ENCODE measurements at regions not wholly inside any gene's neighbourhood (a gene's known extent, or its start where the extent isn't known, plus 50 kb on each side); places are given as distances from the start of the nearest gene placed in this dataset.

DNA sequence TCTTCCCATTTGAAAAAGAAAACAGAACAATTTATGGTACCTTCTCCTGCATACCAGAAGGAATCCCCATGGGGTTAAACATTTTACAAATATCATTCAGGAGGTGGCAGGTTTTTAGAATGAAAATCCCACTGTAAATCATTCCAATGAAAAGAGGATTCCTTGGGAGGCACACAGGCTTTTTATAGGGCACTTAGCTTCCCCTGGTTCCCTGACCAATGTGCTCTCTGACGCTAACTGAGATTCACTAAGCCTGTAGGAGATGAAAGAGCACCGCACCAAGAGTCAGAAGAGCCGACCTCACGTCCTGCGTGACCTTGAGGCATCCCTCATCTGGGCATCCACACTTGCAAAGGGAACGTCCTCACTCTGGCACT lies 82.5 kb downstream of the CMPK2 start:
- in situ Hi-C loops (cut with HindIII; ENCODE audit: low sequenced_read_pairs) = no loop called here
- no peak for DNase-seq (ENCODE audit: low spot score)

GRCh38 chr2:6784291-6784690 lies 81.4 kb downstream of the CMPK2 start:
- DNase-seq (ENCODE audit: low spot score) = no peak
- in situ Hi-C loops (cut with HindIII; ENCODE audit: low sequenced_read_pairs) = no loop called here

DNA sequence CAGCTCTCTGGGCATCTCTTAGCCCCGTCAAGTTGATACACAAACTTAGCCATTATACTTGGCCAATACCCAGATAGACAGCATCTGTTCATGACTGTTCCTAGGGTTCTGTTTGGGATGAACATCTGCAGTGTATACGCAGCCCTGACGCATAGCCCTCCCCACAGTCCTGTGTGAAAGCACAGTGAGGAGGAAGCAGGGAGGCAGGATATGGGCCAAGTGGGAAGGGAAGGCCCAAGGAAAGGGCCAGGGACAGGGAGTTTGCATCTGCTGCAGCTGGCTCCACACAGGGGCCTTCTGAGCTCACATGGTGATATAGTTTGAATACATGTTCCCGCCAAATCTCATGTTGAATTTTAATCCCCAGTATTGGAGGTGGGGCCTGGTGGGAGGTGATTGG lies 80.2 kb downstream of the CMPK2 start:
- in situ Hi-C loops (cut with HindIII; ENCODE audit: low sequenced_read_pairs) = no loop called here
- no peak for DNase-seq (ENCODE audit: low spot score)

DNA sequence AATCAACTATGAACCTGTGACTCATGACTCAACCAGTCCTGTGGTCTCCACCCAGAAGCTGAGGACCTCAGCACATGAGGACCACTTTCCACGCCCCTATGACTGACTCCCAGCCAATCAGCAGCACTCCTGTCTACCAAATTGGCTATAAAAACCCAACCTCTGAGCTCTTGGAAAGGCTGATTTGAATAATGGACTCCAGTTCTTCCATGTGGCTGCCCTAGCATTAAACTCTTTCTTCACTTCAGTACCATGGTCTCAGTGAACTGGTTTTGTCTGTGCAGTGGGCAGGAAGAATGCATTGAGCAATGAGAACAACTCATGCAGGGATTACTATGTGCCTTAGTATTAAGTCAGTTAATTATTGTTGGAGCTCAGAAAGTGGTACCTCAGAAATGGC lies 78.3 kb downstream of the CMPK2 start:
- in situ Hi-C loops (cut with HindIII; ENCODE audit: low sequenced_read_pairs) = no loop called here

GRCh38 chr2:6788614-6789013 lies 77.1 kb downstream of the CMPK2 start:
- in situ Hi-C loops (cut with HindIII; ENCODE audit: low sequenced_read_pairs) = no loop called here
- no peak for DNase-seq (ENCODE audit: low spot score)

More for the DNA sequence above, 78.3 kb downstream of the CMPK2 start:
- no peak for DNase-seq (ENCODE audit: low spot score)

DNA sequence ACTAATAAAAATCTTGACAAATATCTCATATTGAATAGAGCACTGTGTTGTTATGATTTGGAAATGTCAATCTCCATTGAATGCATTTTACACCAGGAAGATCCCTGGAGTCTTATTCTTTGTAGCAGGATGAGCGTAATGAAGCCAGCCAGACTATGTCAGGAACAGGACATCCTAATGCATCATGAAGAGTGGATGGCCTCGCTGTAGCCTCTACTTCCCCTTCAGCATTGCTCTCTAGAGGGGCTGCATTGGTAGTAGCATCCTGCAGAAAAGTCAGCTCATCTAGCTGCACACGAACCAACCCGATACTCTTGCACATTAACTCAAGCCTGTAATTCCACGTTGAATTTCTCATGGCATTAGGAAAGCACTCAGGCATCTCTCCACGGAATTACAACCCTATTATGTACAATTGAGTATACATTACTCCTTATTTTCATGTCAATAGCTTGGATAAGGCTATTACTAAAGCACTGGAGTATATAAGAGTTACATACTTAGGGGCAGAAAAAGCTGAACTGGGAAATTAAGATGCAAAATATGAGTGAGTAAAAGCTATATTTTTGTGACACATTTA lies 76.1 kb downstream of the CMPK2 start:
- in situ Hi-C loops (cut with HindIII; ENCODE audit: low sequenced_read_pairs) = no loop called here
- no peak for DNase-seq (ENCODE audit: low spot score)

DNA sequence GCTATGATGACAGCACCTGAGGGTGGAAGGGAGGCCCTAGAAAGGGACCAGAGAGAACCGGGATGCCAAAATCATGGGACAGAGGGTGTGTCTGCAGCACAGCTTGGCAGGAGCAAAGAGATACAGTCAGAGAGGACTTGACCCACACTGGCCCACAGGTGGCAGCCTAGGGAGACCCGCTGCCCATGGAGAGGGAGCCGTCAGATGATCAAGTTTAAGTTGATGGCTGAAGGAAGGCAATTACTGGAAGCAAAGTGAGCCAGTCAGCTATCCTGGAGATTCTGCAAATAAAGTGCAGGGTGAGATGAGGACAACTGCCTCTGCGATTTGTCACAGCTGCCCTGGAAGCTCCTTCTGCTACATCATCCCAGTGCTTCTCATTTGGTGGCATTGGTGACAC lies 74.0 kb downstream of the CMPK2 start:
- in situ Hi-C loops (cut with HindIII; ENCODE audit: low sequenced_read_pairs) = no loop called here
- DNase-seq (ENCODE audit: low spot score) = no peak

GRCh38 chr2:6792883-6793282 lies 72.8 kb downstream of the CMPK2 start:
- in situ Hi-C loops (cut with HindIII; ENCODE audit: low sequenced_read_pairs) = no loop called here
- no peak for DNase-seq (ENCODE audit: low spot score)

- in situ Hi-C loops (cut with HindIII; ENCODE audit: low sequenced_read_pairs) = no loop called here
- DNase-seq (ENCODE audit: low spot score) = no peak
Observed at GRCh38 chr2:6793371-6793770, 72.3 kb downstream of the CMPK2 start.

DNA sequence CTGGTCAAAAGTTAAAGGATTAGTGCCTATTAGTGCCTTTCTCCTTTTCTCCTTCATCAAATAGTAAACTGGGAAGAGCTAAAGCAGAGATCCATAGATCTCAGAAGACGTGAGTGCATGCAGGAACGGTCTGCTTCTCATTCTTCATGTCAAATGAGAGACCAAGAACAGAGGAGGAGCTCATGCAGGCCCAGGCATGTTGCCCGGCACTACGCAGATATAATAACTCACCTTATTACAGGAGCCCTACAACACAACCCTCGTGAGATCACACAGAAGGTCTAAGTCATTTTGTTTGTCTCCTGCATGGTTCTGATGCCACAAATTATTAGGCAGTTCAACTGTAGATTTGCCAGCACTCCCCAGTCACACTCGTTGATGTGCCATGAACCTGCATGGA lies 71.8 kb downstream of the CMPK2 start:
- no peak for DNase-seq (ENCODE audit: low spot score)
- in situ Hi-C loops (cut with HindIII; ENCODE audit: low sequenced_read_pairs) = no loop called here

DNA sequence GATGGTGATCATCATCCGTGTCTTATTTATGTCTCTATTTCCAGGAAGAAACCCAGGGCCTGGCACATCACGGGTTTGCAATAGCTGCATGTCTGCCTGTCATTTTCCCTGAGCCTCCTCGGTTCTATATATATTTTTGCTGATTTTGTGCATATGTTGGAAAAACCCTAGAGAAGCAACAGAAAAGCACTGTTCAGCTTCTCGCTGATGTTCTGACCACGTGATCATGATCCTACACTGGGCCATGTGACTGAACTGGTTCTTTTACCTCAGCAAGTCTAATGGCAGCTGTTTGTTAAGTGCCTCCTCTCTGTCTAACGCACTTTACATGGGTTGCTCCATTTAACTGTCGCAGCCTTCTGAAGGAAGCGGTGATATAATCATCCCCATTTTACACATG lies 71.3 kb downstream of the CMPK2 start:
- no peak for DNase-seq (ENCODE audit: low spot score)
- in situ Hi-C loops (cut with HindIII; ENCODE audit: low sequenced_read_pairs) = no loop called here
